DND-41 (cell line): ENCODE measurements at regions not wholly inside any gene's neighbourhood (a gene's known extent, or its start where the extent isn't known, plus 50 kb on each side); places are given as distances from the start of the nearest gene placed in this dataset.
"Not testable (repeated sequence)": the region's sequence is repeated elsewhere in the genome, so short reads cannot be mapped to it uniquely, and the experiment has no call there.

Experiments used
- ATAC-seq: fragments of 200-7000 bp; cut with Tn5 transposase; 3 replicates; pipeline ENCODE4 v1.9.1; 2021; ENCODE audit warnings: low read depth; ENCODE audit not compliant: insufficient read depth
- DNase-seq: peaks from one replicate; pipeline ENCODE4 v3.0.0-alpha.2; 2020
- H2AFZ ChIP-seq: 2 replicates; pipeline ENCODE4 v1.6.0; 2012; ENCODE audit warnings: low read depth, low read length
- H3K27ac ChIP-seq: 2 replicates; pipeline ENCODE4 v1.5.1; 2012; ENCODE audit warnings: low read length, inconsistent platforms
- H3K27me3 ChIP-seq: fragments of 200-600 bp; sonication (generic); 2 replicates; pipeline ENCODE4 v1.6.0; 2012; ENCODE audit warnings: low read length, mild to moderate bottlenecking, inconsistent platforms; ENCODE audit not compliant: insufficient read depth, poor library complexity
- H3K36me3 ChIP-seq: 2 replicates; pipeline ENCODE4 v1.5.1; 2012; ENCODE audit warnings: low read length, inconsistent platforms; ENCODE audit not compliant: insufficient read depth
- H3K4me1 ChIP-seq: 2 replicates; pipeline ENCODE4 v1.5.1; 2012; ENCODE audit warnings: mild to moderate bottlenecking, low read length; ENCODE audit not compliant: insufficient read depth
- H3K4me2 ChIP-seq: 2 replicates; pipeline ENCODE4 v1.6.0; 2012; ENCODE audit warnings: mild to moderate bottlenecking, moderate library complexity, low read length, inconsistent platforms; ENCODE audit not compliant: insufficient read depth
- H3K4me3 ChIP-seq, 2 experiments: fragments of 200-600 bp in 1 of 2; shearing (Covaris generic) in 1 of 2; 2 replicates each; pipeline ENCODE4 v1.5.1; 2012 to 2016; ENCODE audit warnings: inconsistent platforms in 2 of 2, low read length in 2 of 2, mild to moderate bottlenecking in 2 of 2, low read depth in 1 of 2, moderate library complexity in 1 of 2
- H3K79me2 ChIP-seq: 2 replicates; pipeline ENCODE4 v1.6.0; 2012; ENCODE audit warnings: low read length, inconsistent platforms; ENCODE audit not compliant: insufficient read depth
- H3K9ac ChIP-seq: 2 replicates; pipeline ENCODE4 v1.6.0; 2012; ENCODE audit warnings: low read depth, mild to moderate bottlenecking, inconsistent platforms, low read length, moderate library complexity
- H3K9me3 ChIP-seq: 2 replicates; pipeline ENCODE4 v1.5.1; 2012; ENCODE audit warnings: low read length, moderate library complexity, mild to moderate bottlenecking, inconsistent platforms; ENCODE audit not compliant: insufficient read depth, severe bottlenecking
- H4K20me1 ChIP-seq: 2 replicates; pipeline ENCODE4 v1.6.0; 2012; ENCODE audit warnings: low read length; ENCODE audit not compliant: insufficient read depth
- EZH2 ChIP-seq: IDR thresholded peaks from 3 replicates; pipeline ENCODE4 v1.6.1; 2012; ENCODE audit warnings: borderline replicate concordance, low read depth, mild to moderate bottlenecking, moderate library complexity, low read length, inconsistent platforms; ENCODE audit not compliant: severe bottlenecking
- TF ChIP-seq, protein P1 (sequence below): IDR thresholded peaks from 2 replicates; pipeline ENCODE4 v1.5.1; 2012; ENCODE audit warnings: borderline replicate concordance, low read length, moderate library complexity, mild to moderate bottlenecking; ENCODE audit not compliant: poor library complexity, severe bottlenecking; ENCODE audit errors: extremely low read depth

DNA sequence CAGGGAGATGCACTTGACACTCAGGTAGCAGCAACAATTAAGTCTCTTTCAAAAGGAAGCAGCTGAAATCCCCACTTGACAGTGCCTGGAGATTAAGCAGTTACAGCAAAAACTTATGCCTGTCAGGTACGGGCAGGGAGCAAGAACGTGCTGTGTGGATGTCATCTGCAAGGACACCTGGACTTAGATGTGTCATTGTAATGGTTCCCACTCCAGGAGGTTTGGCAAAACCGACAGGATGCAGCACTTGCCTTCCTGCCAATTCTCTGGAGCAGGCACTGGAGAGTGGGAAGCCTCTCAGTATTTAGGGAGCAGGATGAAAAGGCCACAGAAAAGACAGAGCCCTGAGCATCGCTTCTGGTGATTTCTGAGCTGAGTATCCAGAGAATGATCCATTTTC lies 292.4 kb downstream of the PDCD6IP start:
- Histone ChIP-seq H3K4me1 (no peaks in the 10 kb centered on the region), H3K4me2 (no peak overlapping the region), H3K27me3 (no peaks in the 10 kb centered on the region), H3K4me3 (no peak overlapping the region), H3K36me3 (no peaks in the 10 kb centered on the region), H2AFZ (no peak overlapping the region), H3K9me3 (peaks cover 2% of the 10 kb centered on the region), H3K9ac (no peak overlapping the region), H3K27ac (no peak overlapping the region), H3K79me2 (no peaks in the 10 kb centered on the region), H4K20me1 (no peaks in the 10 kb centered on the region)
- DNase-seq: no peak
- TF ChIP-seq EZH2: no peak
- TF ChIP-seq, protein P1, sequence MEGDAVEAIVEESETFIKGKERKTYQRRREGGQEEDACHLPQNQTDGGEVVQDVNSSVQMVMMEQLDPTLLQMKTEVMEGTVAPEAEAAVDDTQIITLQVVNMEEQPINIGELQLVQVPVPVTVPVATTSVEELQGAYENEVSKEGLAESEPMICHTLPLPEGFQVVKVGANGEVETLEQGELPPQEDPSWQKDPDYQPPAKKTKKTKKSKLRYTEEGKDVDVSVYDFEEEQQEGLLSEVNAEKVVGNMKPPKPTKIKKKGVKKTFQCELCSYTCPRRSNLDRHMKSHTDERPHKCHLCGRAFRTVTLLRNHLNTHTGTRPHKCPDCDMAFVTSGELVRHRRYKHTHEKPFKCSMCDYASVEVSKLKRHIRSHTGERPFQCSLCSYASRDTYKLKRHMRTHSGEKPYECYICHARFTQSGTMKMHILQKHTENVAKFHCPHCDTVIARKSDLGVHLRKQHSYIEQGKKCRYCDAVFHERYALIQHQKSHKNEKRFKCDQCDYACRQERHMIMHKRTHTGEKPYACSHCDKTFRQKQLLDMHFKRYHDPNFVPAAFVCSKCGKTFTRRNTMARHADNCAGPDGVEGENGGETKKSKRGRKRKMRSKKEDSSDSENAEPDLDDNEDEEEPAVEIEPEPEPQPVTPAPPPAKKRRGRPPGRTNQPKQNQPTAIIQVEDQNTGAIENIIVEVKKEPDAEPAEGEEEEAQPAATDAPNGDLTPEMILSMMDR: no peak
- no peak for ATAC-seq

DNA sequence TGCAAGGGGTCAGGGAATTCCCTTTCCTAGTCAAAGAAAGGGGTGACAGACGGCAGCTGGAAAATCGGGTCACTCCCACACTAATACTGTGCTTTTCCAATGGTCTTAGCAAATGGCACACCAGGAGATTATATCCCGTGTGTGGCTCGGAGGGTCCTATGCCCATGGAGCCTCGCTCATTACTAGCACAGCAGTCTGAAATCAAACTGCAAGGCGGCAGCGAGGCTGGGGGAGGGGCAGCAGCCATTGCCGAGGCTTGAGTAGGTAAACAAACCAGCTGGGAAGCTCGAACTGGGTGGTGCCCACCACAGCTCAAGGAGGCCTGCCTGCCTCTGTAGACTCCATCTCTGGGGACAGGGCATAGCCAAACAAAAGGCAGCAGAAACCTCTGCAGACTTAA lies 295.9 kb downstream of the PDCD6IP start:
- not testable (repeated sequence) for H3K9ac ChIP-seq, H3K27me3 ChIP-seq, H3K27ac ChIP-seq, H3K79me2 ChIP-seq, H3K4me2 ChIP-seq, H3K9me3 ChIP-seq, H3K4me3 ChIP-seq, H3K4me1 ChIP-seq, ATAC-seq, H3K36me3 ChIP-seq, H2AFZ ChIP-seq, DNase-seq, H4K20me1 ChIP-seq

DNA sequence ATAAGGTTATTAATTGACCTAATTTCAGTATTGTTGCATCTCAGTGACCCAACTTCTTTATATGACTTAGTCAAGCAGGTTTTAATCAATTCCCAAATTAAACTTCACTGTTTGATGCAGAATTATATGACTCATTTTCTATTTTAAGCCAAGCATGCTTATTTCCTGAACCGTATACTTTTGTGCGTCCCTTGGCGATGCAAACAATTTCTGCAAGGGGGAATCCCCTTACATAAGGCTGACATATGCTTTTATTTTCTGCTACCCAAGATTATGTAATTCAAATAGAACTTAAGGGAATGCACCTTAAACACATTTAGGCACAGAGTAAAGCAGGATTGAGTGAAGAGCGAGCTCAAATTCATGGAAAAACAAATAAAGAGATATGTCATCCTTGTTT lies 303.9 kb downstream of the PDCD6IP start:
- ATAC-seq: no peak
- Histone ChIP-seq H3K9ac (no peak overlapping the region), H3K27me3 (no peaks in the 10 kb centered on the region), H3K4me1 (peaks cover 12% of the 10 kb centered on the region), H3K27ac (no peak overlapping the region), H3K36me3 (no peaks in the 10 kb centered on the region), H3K4me3 (no peak overlapping the region), H3K79me2 (no peaks in the 10 kb centered on the region), H2AFZ (no peak overlapping the region), H4K20me1 (no peaks in the 10 kb centered on the region), H3K9me3 (no peaks in the 10 kb centered on the region), H3K4me2 (no peak overlapping the region)
- no peak for DNase-seq
- TF ChIP-seq, protein P1: no peak
- TF ChIP-seq EZH2: no peak

DNA sequence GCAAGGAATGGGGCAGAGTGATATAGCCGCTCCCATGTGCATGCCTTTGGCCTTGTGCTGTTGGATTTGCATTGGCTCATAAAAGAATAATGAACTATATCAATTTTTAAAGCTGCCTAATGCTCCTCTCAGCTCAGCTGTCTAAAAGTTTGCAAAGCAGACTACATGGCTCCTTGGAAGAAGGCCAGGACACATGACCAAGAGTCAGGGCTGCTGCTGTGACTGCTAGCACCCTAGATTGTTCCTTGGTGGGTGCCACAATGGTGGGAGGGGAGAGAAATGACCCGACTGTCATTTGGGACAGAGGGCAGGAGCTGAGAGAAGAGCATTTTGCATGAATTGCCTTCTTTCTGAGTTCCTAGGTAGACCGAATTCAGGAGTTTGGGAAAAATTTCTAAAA lies 307.9 kb downstream of the PDCD6IP start:
- no peaks in the 10 kb centered on the region for H3K9me3 ChIP-seq
- H3K4me3 ChIP-seq: no peak overlapping the region
- no peaks in the 10 kb centered on the region for H3K79me2 ChIP-seq
- H3K36me3 ChIP-seq: no peaks in the 10 kb centered on the region
- no peak overlapping the region; the same call in 1 of the 2 replicates for H3K9ac ChIP-seq
- H4K20me1 ChIP-seq: no peaks in the 10 kb centered on the region
- H3K27ac ChIP-seq: peak overlapping the region; percentile 63
- DNase-seq (no peak), ATAC-seq (no peak)
- H3K27me3 ChIP-seq: no peaks in the 10 kb centered on the region
- no peak overlapping the region for H3K4me2 ChIP-seq
- peak overlapping the region; percentile 40; the same call in 1 of the 2 replicates for H2AFZ ChIP-seq
- H3K4me1 ChIP-seq: peaks cover 49% of the 10 kb centered on the region
- no peak for TF ChIP-seq EZH2
- TF ChIP-seq, protein P1: no peak
